ENCODE measurements at regions not wholly inside any gene's neighbourhood (a gene's known extent, or its start where the extent isn't known, plus 50 kb on each side); places are given as distances from the start of the nearest gene placed in this dataset.
"Not testable (repeated sequence)": the region's sequence is repeated elsewhere in the genome, so short reads cannot be mapped to it uniquely, and the experiment has no call there.

DNA sequence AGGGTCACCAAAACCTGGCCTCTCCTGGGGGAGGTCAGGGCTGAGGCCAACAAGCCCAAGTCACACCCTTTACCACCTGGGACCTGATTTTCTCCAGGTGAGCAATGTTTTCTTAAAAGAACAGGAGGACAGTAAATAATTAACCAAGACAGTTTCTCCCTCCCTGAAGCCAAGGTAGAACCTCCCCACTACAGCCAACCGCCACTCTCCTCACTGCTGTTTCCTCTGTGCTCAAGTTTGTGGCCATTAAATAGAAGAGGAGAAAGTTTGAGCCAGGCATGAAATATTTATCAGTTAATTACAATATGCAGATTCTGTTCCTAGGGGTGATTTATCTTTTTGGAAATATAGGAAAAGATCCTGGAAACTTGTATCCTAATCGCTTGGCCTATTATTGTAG, 150.6 kb upstream of the ANKRD20A1 start:
- not testable (repeated sequence) for DNase-seq

- not testable (repeated sequence) for DNase-seq
Observed at GRCh38 chr9:67711429-67711828, 147.3 kb upstream of the ANKRD20A1 start.

DNA sequence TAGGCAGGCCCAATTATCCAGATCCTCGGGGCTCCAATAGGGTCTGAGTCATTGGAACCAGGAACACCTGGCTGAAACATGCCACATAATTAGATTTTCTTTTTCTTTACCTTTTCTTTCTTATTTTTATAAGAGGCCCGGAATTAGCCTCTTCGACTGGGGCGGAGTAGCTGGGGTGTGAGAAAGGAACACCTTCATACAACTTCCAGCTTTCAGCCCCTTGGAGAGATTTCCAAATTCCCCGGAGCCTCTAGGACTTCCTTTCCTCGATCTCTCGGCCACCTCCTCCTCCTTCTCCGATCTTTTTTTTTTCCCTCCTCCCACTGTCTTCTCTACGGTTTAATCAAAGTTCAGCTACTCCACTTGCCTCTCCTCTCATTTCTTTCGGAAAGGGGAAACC, 146.8 kb upstream of the ANKRD20A1 start:
- peak in 1 of 2 donors; percentile 14 for DNase-seq

DNA sequence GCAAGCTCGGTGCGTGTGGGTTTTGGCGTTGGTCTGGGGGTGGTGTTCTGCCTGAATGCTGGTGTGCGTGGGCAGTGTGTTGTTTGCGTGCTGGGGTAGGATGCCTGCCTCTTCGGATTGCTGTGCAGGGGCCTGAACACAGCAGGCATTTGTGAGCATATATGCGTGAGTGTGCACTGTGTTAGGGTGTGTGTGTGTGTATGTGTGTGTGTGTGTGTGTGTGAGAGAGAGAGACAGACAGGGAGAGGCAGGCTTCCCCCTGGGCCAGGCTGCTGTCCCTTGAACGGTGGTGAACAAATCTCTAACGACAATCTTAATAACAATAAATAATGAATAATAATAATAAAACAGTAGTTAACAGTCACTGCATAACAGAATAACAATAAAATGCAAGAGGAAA, 145.8 kb upstream of the ANKRD20A1 start:
- peak in 1 of 2 donors; percentile 16 for DNase-seq

DNA sequence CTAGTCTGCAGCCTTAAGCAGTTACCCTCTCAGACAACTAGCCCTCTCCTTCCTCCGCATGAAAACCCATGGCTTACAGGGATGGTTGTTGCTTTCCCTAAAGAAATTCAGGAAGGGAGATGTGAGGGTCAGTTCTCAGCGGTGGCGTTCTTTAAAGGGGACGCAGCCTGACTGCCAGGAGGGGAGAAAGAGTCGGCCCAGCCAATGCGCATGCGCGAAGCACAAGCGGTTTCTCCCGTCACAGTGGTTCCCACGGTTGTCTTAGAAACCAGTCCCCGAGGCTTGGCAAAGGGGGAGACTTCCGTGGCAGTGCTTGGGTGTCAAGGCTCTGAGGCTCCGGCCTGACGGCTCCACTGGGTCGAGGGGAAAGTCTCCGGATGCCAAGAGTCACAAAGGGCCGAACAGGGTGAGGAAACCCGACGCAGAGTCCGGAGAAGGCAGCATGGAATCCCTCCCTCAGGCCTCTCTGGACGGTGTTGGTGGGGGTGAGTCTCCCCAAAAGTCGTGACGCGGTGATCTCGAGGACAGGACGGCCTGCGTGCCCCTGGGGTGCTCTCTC, 140.8 kb upstream of the ANKRD20A1 start:
- DNase-seq = peak; percentile 16 to 48

- DNase-seq = peak in 1 of 2 donors; percentile 8
Observed at GRCh38 chr9:67720491-67720890, 138.2 kb upstream of the ANKRD20A1 start.

- not testable (repeated sequence) for DNase-seq
Observed at GRCh38 chr9:67722460-67723090, 136.2 kb upstream of the ANKRD20A1 start.

DNA sequence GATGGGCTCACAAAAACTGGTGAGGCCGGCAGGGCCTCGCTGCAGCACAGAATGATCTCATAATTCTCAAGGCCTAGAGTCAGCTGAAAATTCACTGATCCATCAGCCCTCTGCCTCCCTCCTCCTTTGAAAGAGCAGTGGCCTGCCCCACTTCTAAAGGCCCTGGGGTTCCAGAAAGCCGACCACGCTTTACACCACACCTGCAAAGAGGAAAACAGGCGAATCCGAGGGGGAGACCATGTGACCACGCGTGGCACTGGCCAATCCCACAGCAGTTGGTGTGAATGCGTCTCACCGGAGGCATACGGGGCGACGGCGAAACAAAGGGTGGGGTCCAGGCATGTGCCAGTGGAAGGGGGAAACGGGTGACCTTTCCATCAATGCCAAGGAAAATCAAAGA, 135.5 kb upstream of the ANKRD20A1 start:
- peak; percentile 13 to 23 for DNase-seq

DNA sequence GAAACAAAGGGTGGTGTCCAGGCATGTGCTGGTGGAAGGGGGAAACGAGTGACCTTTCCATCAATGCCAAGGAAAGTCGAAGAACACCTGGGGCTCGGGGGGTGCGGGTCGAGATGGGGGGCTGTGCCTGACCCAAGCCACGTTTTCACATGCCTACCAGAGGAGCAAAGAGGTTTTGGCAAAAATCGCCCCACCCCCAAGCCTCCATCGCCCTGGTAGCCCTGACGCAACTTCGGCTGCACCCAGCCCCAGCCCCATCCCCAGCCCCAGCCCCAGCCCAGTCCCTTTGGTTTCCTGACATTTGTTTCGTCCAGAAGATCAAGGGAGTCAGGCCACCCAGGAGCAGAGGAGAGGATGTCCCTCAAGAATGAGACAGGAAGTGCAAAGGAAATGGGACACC, 133.8 kb upstream of the ANKRD20A1 start:
- peak; percentile 54 to 64 for DNase-seq

- DNase-seq = peak; percentile 13 to 21
Observed at GRCh38 chr9:67726213-67726988, 132.3 kb upstream of the ANKRD20A1 start.

GRCh38 chr9:67763133-67763532, 95.6 kb upstream of the ANKRD20A1 start:
- not testable (repeated sequence) for DNase-seq

- DNase-seq = not testable (repeated sequence)
Observed at GRCh38 chr9:67771807-67772206, 86.9 kb upstream of the ANKRD20A1 start.

- DNase-seq = not testable (repeated sequence)
Observed at GRCh38 chr9:67800170-67800569, 58.6 kb upstream of the ANKRD20A1 start.
